ENCODE measurements at regions not wholly inside any gene's neighbourhood (a gene's known extent, or its start where the extent isn't known, plus 50 kb on each side); places are given as distances from the start of the nearest gene placed in this dataset.
"Not testable (repeated sequence)": the region's sequence is repeated elsewhere in the genome, so short reads cannot be mapped to it uniquely, and the experiment has no call there.

- H3K9me3 ChIP-seq (ENCODE audit: control insufficient read depth in 2 of 2, low read length in 2 of 2) = no peaks in the 10 kb centered on the region
- no peaks in the 10 kb centered on the region for H3K27me3 ChIP-seq (ENCODE audit: control insufficient read depth in 1 of 2, insufficient read depth in 2 of 2, low read length in 2 of 2)
- H3K4me1 ChIP-seq (ENCODE audit: control insufficient read depth, insufficient read depth, low read length) = no peaks in the 10 kb centered on the region
- no peak overlapping the region for H3K4me3 ChIP-seq (ENCODE audit: low read length in 2 of 2)
- H3K9ac ChIP-seq (ENCODE audit: low read length in 2 of 2) = no peak overlapping the region
- no peak overlapping the region for H3K27ac ChIP-seq (ENCODE audit: low read length)
- H3K36me3 ChIP-seq (ENCODE audit: control insufficient read depth in 2 of 2, insufficient read depth in 2 of 2, low read length in 2 of 2) = no peaks in the 10 kb centered on the region
These were observed 123.0 kb upstream of the RREB1 start for GRCh38 chr6:6984585-6985366.

- Histone ChIP-seq H3K27ac (ENCODE audit: low read length) (no peak overlapping the region), H3K4me1 (ENCODE audit: control insufficient read depth, insufficient read depth, low read length) (no peaks in the 10 kb centered on the region), H3K4me3 (ENCODE audit: low read length in 2 of 2) (no peak overlapping the region), H3K27me3 (ENCODE audit: control insufficient read depth in 1 of 2, insufficient read depth in 2 of 2, low read length in 2 of 2) (no peaks in the 10 kb centered on the region), H3K9me3 (ENCODE audit: control insufficient read depth in 2 of 2, low read length in 2 of 2) (no peaks in the 10 kb centered on the region), H3K9ac (ENCODE audit: low read length in 2 of 2) (no peak overlapping the region), H3K36me3 (ENCODE audit: control insufficient read depth in 2 of 2, insufficient read depth in 2 of 2, low read length in 2 of 2) (no peaks in the 10 kb centered on the region)
These were observed 121.4 kb upstream of the RREB1 start for GRCh38 chr6:6986344-6986743.

- Histone ChIP-seq H3K27me3 (ENCODE audit: control insufficient read depth in 1 of 2, insufficient read depth in 2 of 2, low read length in 2 of 2) (no peaks in the 10 kb centered on the region), H3K36me3 (ENCODE audit: control insufficient read depth in 2 of 2, insufficient read depth in 2 of 2, low read length in 2 of 2) (no peaks in the 10 kb centered on the region), H3K9me3 (ENCODE audit: control insufficient read depth in 2 of 2, low read length in 2 of 2) (no peaks in the 10 kb centered on the region), H3K4me1 (ENCODE audit: control insufficient read depth, insufficient read depth, low read length) (no peaks in the 10 kb centered on the region), H3K27ac (ENCODE audit: low read length) (no peak overlapping the region), H3K9ac (ENCODE audit: low read length in 2 of 2) (no peak overlapping the region), H3K4me3 (ENCODE audit: low read length in 2 of 2) (no peak overlapping the region)
These were observed 120.0 kb upstream of the RREB1 start for GRCh38 chr6:6987749-6988148.

DNA sequence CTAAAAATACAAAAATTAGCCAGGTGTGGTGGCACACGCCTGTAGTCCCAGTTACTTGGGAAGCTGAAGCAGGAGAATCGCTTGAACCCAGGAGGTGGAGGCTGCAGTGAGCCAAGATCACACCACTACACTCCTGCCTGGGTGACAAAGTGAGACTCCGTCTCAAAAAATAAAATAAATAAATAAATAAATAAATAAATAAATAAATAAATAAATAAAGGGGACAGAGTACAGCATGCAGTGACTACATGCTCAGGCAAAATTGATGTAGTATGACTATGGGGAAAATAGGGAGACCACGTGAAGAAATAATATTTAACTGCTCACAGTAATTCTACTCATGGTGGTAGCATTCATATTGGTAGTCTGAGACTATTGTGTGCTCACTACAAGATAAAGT lies 117.7 kb upstream of the RREB1 start:
- H3K27ac ChIP-seq (ENCODE audit: low read length); H3K36me3 ChIP-seq (ENCODE audit: control insufficient read depth in 2 of 2, insufficient read depth in 2 of 2, low read length in 2 of 2); H3K4me1 ChIP-seq (ENCODE audit: control insufficient read depth, insufficient read depth, low read length); H3K27me3 ChIP-seq (ENCODE audit: control insufficient read depth in 1 of 2, insufficient read depth in 2 of 2, low read length in 2 of 2); H3K9ac ChIP-seq (ENCODE audit: low read length in 2 of 2); H3K4me3 ChIP-seq (ENCODE audit: low read length in 2 of 2); H3K9me3 ChIP-seq (ENCODE audit: control insufficient read depth in 2 of 2, low read length in 2 of 2): not testable (repeated sequence)

DNA sequence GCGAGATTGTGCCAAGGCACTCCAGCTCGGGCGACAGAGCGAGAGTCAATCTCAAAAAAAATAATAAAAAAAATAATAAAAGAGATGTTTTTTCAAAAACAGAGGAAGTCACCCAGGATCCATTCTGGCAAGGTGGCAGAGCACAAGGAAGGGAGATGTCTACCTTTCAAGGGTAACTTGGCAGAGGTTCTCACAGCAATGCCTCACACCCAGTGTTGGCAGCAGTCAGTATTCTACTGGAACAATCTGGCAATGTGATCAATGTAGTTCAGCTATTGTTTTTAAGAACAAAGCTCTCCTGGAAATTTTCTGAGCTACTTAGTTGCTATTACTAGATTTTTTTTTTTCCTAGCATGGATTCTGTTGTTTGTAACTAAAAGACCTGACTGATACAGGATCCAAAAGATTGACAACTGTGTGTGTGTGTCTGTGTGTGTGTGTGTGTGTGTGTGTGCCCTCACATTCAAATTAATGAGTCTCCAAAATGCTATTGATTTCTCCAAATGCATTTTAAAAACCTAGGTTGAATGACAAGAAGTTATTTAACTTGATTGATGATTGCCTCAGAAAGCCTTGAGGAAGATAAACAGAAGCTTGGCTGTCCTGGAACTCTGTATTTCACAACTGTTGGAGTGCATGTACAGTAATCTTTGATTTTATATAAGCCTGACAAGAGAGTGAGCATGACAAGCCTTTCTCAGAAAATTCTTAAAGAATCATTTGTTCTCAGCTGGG lies 114.1 kb upstream of the RREB1 start:
- Histone ChIP-seq H3K27me3 (ENCODE audit: control insufficient read depth in 1 of 2, insufficient read depth in 2 of 2, low read length in 2 of 2) (no peaks in the 10 kb centered on the region), H3K4me1 (ENCODE audit: control insufficient read depth, insufficient read depth, low read length) (no peaks in the 10 kb centered on the region), H3K9me3 (ENCODE audit: control insufficient read depth in 2 of 2, low read length in 2 of 2) (no peaks in the 10 kb centered on the region), H3K4me3 (ENCODE audit: low read length in 2 of 2) (no peak overlapping the region), H3K36me3 (ENCODE audit: control insufficient read depth in 2 of 2, insufficient read depth in 2 of 2, low read length in 2 of 2) (no peaks in the 10 kb centered on the region), H3K27ac (ENCODE audit: low read length) (no peak overlapping the region), H3K9ac (ENCODE audit: low read length in 2 of 2) (no peak overlapping the region)

DNA sequence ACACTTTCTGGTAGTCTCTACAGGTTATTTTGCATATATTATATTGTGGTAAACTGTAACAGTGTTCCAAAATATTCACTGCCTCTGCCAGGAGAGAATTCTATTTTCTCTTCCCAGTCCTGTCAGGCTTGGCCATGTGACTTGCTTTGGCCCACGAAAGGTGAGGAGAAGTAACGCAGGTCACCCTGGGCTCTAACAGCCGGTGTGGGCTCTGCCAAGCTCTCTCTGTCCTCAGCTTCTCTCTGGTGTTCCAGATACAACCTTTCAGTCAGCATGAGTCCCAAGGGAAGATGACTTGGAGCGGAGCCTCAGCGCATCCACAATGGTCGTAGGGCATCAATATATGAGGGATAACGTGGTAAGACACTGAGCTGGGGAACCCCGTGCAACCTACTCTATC lies 113.0 kb upstream of the RREB1 start:
- Histone ChIP-seq H3K27me3 (ENCODE audit: control insufficient read depth in 1 of 2, insufficient read depth in 2 of 2, low read length in 2 of 2) (no peaks in the 10 kb centered on the region), H3K4me1 (ENCODE audit: control insufficient read depth, insufficient read depth, low read length) (no peaks in the 10 kb centered on the region), H3K4me3 (ENCODE audit: low read length in 2 of 2) (no peak overlapping the region), H3K9me3 (ENCODE audit: control insufficient read depth in 2 of 2, low read length in 2 of 2) (no peaks in the 10 kb centered on the region), H3K36me3 (ENCODE audit: control insufficient read depth in 2 of 2, insufficient read depth in 2 of 2, low read length in 2 of 2) (no peaks in the 10 kb centered on the region), H3K27ac (ENCODE audit: low read length) (no peak overlapping the region), H3K9ac (ENCODE audit: low read length in 2 of 2) (no peak overlapping the region)

GRCh38 chr6:6995328-6995727 lies 112.4 kb upstream of the RREB1 start:
- no peaks in the 10 kb centered on the region for H3K4me1 ChIP-seq (ENCODE audit: control insufficient read depth, insufficient read depth, low read length)
- H3K36me3 ChIP-seq (ENCODE audit: control insufficient read depth in 2 of 2, insufficient read depth in 2 of 2, low read length in 2 of 2) = no peaks in the 10 kb centered on the region
- H3K9ac ChIP-seq (ENCODE audit: low read length in 2 of 2) = no peak overlapping the region
- H3K9me3 ChIP-seq (ENCODE audit: control insufficient read depth in 2 of 2, low read length in 2 of 2) = no peaks in the 10 kb centered on the region
- no peaks in the 10 kb centered on the region for H3K27me3 ChIP-seq (ENCODE audit: control insufficient read depth in 1 of 2, insufficient read depth in 2 of 2, low read length in 2 of 2)
- no peak overlapping the region for H3K4me3 ChIP-seq (ENCODE audit: low read length in 2 of 2)
- H3K27ac ChIP-seq (ENCODE audit: low read length) = no peak overlapping the region

- Histone ChIP-seq H3K9me3 (ENCODE audit: control insufficient read depth in 2 of 2, low read length in 2 of 2) (no peaks in the 10 kb centered on the region), H3K4me1 (ENCODE audit: control insufficient read depth, insufficient read depth, low read length) (no peaks in the 10 kb centered on the region), H3K27ac (ENCODE audit: low read length) (no peak overlapping the region), H3K9ac (ENCODE audit: low read length in 2 of 2) (no peak overlapping the region), H3K4me3 (ENCODE audit: low read length in 2 of 2) (no peak overlapping the region), H3K36me3 (ENCODE audit: control insufficient read depth in 2 of 2, insufficient read depth in 2 of 2, low read length in 2 of 2) (no peaks in the 10 kb centered on the region), H3K27me3 (ENCODE audit: control insufficient read depth in 1 of 2, insufficient read depth in 2 of 2, low read length in 2 of 2) (no peaks in the 10 kb centered on the region)
These were observed 111.6 kb upstream of the RREB1 start for GRCh38 chr6:6996124-6996523.

DNA sequence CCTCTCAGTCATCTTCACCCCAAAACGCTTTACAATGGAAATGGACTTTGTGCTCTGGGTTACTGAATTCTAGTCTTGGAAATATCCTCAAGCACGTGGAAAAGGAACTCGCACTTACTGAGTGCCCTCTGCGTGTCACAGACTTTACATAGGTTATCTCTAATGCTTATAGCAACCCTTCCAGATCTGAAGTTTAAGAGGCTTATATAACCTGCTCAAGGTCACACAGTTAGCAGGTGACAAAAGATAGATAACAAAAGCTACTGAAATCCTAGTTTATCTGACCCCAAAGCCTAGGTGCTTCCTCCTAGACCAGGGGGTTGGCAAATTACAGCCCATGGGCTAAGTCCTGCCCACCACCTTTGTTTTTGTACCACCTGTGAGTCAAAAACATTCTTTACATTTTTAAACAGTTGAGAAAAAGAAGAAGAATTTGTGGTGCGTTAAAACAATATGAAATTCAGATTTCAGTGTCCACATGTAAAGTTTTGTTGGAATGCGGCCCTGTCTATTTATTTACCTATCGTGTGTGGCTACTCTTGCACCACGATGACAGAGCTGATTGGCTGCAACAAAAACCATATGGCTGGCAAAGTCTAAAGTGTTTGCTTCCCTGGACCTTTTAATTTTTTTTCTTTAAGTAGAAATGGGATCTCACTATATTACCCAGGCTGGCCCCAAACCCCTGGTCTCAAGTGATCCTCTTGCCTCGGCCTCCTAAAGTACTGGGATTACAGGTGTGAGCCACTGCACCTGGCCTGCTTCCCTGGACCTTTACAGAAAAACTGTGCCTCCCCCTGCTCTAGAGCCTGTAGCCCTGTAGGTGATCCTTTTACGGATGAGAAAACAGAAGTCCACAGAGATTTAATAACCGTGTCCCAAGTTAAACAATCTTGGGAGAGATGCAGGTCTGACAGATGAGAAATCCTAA lies 110.2 kb upstream of the RREB1 start:
- Histone ChIP-seq H3K36me3 (ENCODE audit: control insufficient read depth in 2 of 2, insufficient read depth in 2 of 2, low read length in 2 of 2) (no peaks in the 10 kb centered on the region), H3K9me3 (ENCODE audit: control insufficient read depth in 2 of 2, low read length in 2 of 2) (no peaks in the 10 kb centered on the region), H3K4me3 (ENCODE audit: low read length in 2 of 2) (no peak overlapping the region), H3K9ac (ENCODE audit: low read length in 2 of 2) (no peak overlapping the region), H3K27me3 (ENCODE audit: control insufficient read depth in 1 of 2, insufficient read depth in 2 of 2, low read length in 2 of 2) (no peaks in the 10 kb centered on the region), H3K4me1 (ENCODE audit: control insufficient read depth, insufficient read depth, low read length) (no peaks in the 10 kb centered on the region), H3K27ac (ENCODE audit: low read length) (no peak overlapping the region)

DNA sequence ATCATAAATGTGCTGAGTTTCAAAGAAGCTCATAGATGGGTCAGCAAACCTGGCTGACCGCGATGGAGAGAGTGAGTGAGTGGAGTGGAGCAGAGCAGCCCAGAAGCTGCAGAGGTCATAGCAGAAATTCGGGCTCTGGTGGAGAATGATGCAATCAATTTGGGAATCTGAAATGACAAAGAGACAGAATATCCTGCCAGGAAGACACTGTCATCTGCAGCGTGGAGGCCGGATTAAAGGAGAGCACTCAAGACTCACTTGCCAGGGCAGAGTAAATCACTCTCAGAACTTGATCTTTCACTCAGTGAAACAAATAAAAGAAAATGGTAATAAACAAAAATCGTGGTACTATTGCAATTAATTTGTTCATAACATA lies 109.6 kb upstream of the RREB1 start:
- Histone ChIP-seq H3K27ac (ENCODE audit: low read length) (no peak overlapping the region), H3K4me3 (ENCODE audit: low read length in 2 of 2) (no peak overlapping the region), H3K36me3 (ENCODE audit: control insufficient read depth in 2 of 2, insufficient read depth in 2 of 2, low read length in 2 of 2) (no peaks in the 10 kb centered on the region), H3K27me3 (ENCODE audit: control insufficient read depth in 1 of 2, insufficient read depth in 2 of 2, low read length in 2 of 2) (no peaks in the 10 kb centered on the region), H3K9ac (ENCODE audit: low read length in 2 of 2) (no peak overlapping the region), H3K4me1 (ENCODE audit: control insufficient read depth, insufficient read depth, low read length) (no peaks in the 10 kb centered on the region), H3K9me3 (ENCODE audit: control insufficient read depth in 2 of 2, low read length in 2 of 2) (no peaks in the 10 kb centered on the region)
